HFFc6 (cell line): ENCODE measurements at regions not wholly inside any gene's neighbourhood (a gene's known extent, or its start where the extent isn't known, plus 50 kb on each side); places are given as distances from the start of the nearest gene placed in this dataset.

ENCODE experiments used
- DNase-seq: peaks from one replicate; pipeline ENCODE4 v3.0.0-alpha.2; 2018
- H3K27ac Mint-ChIP-seq: 2 replicates; pipeline ENCODE4 v1.8.0; 2020; ENCODE audit warnings: mild to moderate bottlenecking, mixed read lengths
- H3K27me3 Mint-ChIP-seq: 2 replicates; pipeline ENCODE4 v1.8.0; 2021; ENCODE audit warnings: mild to moderate bottlenecking, moderate library complexity, mixed read lengths; ENCODE audit not compliant: insufficient read depth
- H3K36me3 Mint-ChIP-seq: 2 replicates; pipeline ENCODE4 v1.8.0; 2021; ENCODE audit warnings: low read depth, mixed read lengths
- H3K4me1 Mint-ChIP-seq: 2 replicates; pipeline ENCODE4 v1.8.0; 2020; ENCODE audit warnings: low read depth, mixed read lengths
- H3K4me3 Mint-ChIP-seq: 2 replicates; pipeline ENCODE4 v1.8.0; 2020; ENCODE audit warnings: mild to moderate bottlenecking, moderate library complexity, mixed read lengths
- H3K9me3 Mint-ChIP-seq: 2 replicates; pipeline ENCODE4 v1.8.0; 2020; ENCODE audit warnings: mild to moderate bottlenecking, mixed read lengths
- CTCF ChIP-seq: fragments of 200-600 bp; sonication (generic); IDR thresholded peaks from 2 replicates; pipeline ENCODE4 v1.5.0; 2021; ENCODE audit warnings: antibody characterized with exemption, mild to moderate bottlenecking

DNA sequence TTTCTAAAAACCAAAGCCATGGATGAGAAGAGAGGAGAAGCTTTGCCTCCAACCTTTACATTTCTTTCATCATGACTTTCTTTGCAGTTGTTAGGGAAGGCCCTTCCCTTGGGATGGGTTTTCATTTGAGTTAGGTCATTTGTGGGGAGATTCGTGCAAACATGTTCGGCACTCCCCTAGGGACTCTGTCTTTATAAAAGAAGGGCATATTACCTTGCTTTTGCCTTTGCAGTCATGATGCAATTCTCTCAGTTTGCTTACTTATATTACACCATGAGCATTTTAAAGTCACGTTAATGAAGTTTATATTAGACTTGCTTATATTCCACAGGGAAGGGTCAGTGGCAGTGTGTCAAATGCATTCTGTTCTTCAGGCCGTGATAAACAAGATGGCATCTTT, 289.3 kb upstream of the WWC1 start:
- no peak for TF ChIP-seq CTCF
- Mint-ChIP-seq H3K9me3 (no peaks in the 10 kb centered on the region), H3K27me3 (peaks cover 13% of the 10 kb centered on the region), H3K36me3 (no peaks in the 10 kb centered on the region), H3K27ac (no peak overlapping the region), H3K4me1 (peaks cover 7% of the 10 kb centered on the region; the same call in 1 of the 2 replicates), H3K4me3 (no peak overlapping the region)
- DNase-seq = no peak

- H3K27ac Mint-ChIP-seq = no peak overlapping the region
- no peak overlapping the region for H3K4me3 Mint-ChIP-seq
- H3K9me3 Mint-ChIP-seq = no peaks in the 10 kb centered on the region
- no peaks in the 10 kb centered on the region for H3K36me3 Mint-ChIP-seq
- no peaks in the 10 kb centered on the region; the same call in 1 of the 2 replicates for H3K4me1 Mint-ChIP-seq
- no peak for DNase-seq
- H3K27me3 Mint-ChIP-seq = peaks cover 12% of the 10 kb centered on the region
- no peak for TF ChIP-seq CTCF
Observed at GRCh38 chr5:168005093-168005492, 286.4 kb upstream of the WWC1 start.

DNA sequence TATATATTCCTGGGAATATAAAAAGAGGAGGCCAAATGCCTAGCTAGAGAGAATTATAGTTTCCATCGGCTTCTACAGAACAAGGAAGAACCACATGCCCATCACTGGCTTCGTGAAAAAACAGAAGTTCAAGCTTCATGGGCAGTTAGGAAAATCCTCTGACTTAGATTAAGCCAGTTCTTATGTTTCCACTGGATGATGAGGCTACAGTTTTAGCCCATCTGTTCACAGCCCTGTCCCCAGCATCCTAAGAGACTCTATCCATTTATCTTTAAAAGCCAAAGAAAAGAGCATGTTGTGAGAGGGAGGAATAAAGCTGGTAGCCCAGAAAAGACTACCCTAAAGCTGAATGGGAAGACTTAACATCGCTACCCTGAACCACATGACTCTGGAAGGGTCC, 285.5 kb upstream of the WWC1 start:
- Mint-ChIP-seq H3K36me3 (no peaks in the 10 kb centered on the region), H3K4me3 (no peak overlapping the region), H3K27ac (no peak overlapping the region), H3K4me1 (no peaks in the 10 kb centered on the region; the same call in 1 of the 2 replicates), H3K27me3 (peaks cover 12% of the 10 kb centered on the region), H3K9me3 (no peaks in the 10 kb centered on the region)
- no peak for DNase-seq
- no peak for TF ChIP-seq CTCF

DNA sequence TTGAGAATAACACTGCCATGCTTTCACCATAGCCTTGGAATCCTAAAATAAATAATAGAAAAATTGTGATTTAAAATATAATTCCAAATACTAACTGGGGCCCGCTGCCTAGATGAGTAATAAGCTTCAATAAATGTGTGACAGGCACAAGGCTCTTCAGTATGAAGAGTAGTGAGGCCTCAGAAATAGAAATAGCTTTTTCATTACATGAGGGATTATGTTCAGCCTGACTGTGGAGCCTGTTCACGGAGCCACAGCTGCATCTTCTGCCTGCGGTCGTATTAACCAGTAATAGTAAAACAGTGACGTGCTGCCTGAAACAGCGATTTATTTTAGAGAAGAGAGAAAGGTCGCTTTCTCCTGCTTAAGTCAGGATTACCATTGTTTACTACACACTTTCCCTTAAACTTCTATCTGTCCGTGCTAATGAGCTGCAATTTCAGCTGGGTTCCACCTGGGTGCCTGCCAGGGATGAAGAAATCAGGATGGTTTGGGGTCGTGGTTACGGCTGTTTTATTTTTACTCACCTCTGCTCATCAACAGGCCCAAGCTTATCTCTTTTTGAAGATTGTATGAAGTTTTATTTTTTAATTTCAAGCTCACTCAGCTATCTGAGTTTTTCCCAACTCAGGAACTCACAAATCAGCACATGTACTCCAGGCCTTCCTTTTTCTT, 284.9 kb upstream of the WWC1 start:
- H3K9me3 Mint-ChIP-seq = no peaks in the 10 kb centered on the region
- DNase-seq = no peak
- H3K27ac Mint-ChIP-seq = no peak overlapping the region
- TF ChIP-seq CTCF = no peak
- no peaks in the 10 kb centered on the region; the same call in 1 of the 2 replicates for H3K4me1 Mint-ChIP-seq
- no peak overlapping the region for H3K4me3 Mint-ChIP-seq
- no peaks in the 10 kb centered on the region for H3K36me3 Mint-ChIP-seq
- peaks cover 15% of the 10 kb centered on the region for H3K27me3 Mint-ChIP-seq

DNA sequence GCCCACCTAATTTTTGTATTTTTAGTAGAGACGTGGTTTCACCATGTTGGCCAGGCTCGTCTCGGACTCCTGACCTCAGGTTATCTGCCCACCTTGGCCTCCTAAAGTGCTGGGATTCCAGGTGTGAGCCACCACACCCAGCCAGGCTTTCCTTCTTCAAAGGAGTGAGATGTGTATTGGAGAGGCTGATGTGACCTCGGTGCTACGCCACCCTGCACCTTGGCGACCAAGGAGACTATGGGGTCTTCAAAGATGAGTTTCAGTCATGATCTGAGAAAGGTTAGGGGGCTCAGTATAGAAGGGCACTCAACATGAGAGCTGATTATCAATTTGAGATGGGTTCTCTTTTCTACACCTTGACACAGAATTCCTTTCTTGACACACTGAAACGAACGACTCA, 284.2 kb upstream of the WWC1 start:
- no peak for DNase-seq
- Mint-ChIP-seq H3K27me3 (peaks cover 15% of the 10 kb centered on the region), H3K4me1 (no peaks in the 10 kb centered on the region; the same call in 1 of the 2 replicates), H3K36me3 (no peaks in the 10 kb centered on the region), H3K4me3 (no peak overlapping the region), H3K27ac (no peak overlapping the region), H3K9me3 (no peaks in the 10 kb centered on the region)
- no peak for TF ChIP-seq CTCF

GRCh38 chr5:168008555-168008954, 282.9 kb upstream of the WWC1 start:
- no peak for TF ChIP-seq CTCF
- Mint-ChIP-seq H3K27ac (no peak overlapping the region), H3K4me1 (no peaks in the 10 kb centered on the region; the same call in 1 of the 2 replicates), H3K4me3 (no peak overlapping the region), H3K27me3 (peaks cover 13% of the 10 kb centered on the region), H3K9me3 (no peaks in the 10 kb centered on the region), H3K36me3 (no peaks in the 10 kb centered on the region)
- no peak for DNase-seq
